HepG2 (cell line): ENCODE measurements at regions not wholly inside any gene's neighbourhood (a gene's known extent, or its start where the extent isn't known, plus 50 kb on each side); places are given as distances from the start of the nearest gene placed in this dataset.

Source experiments
- ATAC-seq: fragments of 200-7000 bp; cut with Tn5 transposase; 3 replicates; pipeline ENCODE4 v1.9.1; 2020; ENCODE audit warnings: mild to moderate bottlenecking, moderate library complexity
- BruUV-seq: library from RNA; stranded (reverse); fragments of 400-500 nt; replicated peaks from 2 replicates; lab custom pipeline; 2021; lab: Mats Ljungman, UMichigan
- CTCF ChIA-PET: fragments of 300-600 bp; formaldehyde crosslinking; extraction: SDS; loops from one replicate; lab custom pipeline; 2021; ENCODE audit warnings: low total read pairs, inconsistent platforms, low intra/inter-chr PET ratio; lab: Yijun Ruan, JAX
- POLR2A ChIA-PET: fragments of 350-600 bp; sonication (Branson Sonifier 250); formaldehyde crosslinking; loops from one replicate; lab custom pipeline; 2020; ENCODE audit warnings: antibody characterized with exemption, inconsistent platforms; lab: Yijun Ruan, JAX
- DNase-seq: peaks from one replicate; pipeline ENCODE4 v3.0.0-alpha.2; 2015; ENCODE audit warnings: low spot score
- FAIRE-seq: peaks from 3 replicates; lab custom pipeline; 2011; peaks lifted over from hg19 to GRCh38; lab: Jason Lieb, UNC
- H2AFZ ChIP-seq: one replicate; pipeline ENCODE4 v1.6.1; 2011; ENCODE audit warnings: low read length, inconsistent platforms
- H3K27ac ChIP-seq: fragments of 300-600 bp; 3 replicates; pipeline ENCODE4 v1.8.0; 2011; ENCODE audit warnings: mixed run types, mild to moderate bottlenecking, mixed read lengths, low read length, inconsistent platforms; ENCODE audit not compliant: insufficient read depth; ENCODE audit errors: extremely low read length
- H3K27me3 ChIP-seq, 2 experiments: fragments of 200-600 bp in 1 of 2; 2 replicates in 1 of 2; 3 replicates in 1 of 2; pipeline versions ENCODE4 v1.6.0 to v1.8.0; 2011; ENCODE audit warnings: low read length in 2 of 2, mild to moderate bottlenecking in 2 of 2, moderate library complexity in 2 of 2, inconsistent platforms in 1 of 2; ENCODE audit not compliant: insufficient read depth in 2 of 2, control insufficient read depth in 1 of 2
- H3K36me3 ChIP-seq, 2 experiments: fragments of 200-600 bp in 1 of 2; replicated peaks in 1 of 2; 2 replicates in 1 of 2; 3 replicates in 1 of 2; pipeline versions ENCODE4 v1.5.1 to v1.8.0; 2011; ENCODE audit warnings: low read length in 2 of 2, inconsistent platforms in 1 of 2; ENCODE audit not compliant: insufficient read depth in 2 of 2, control insufficient read depth in 1 of 2
- H3K4me1 ChIP-seq: 2 replicates; pipeline ENCODE4 v1.5.1; 2012; ENCODE audit warnings: low read length, inconsistent platforms; ENCODE audit not compliant: insufficient read depth
- H3K4me2 ChIP-seq: 2 replicates; pipeline ENCODE4 v1.6.0; 2011; ENCODE audit warnings: low read depth, low read length, inconsistent platforms
- H3K4me3 ChIP-seq, 3 experiments: fragments of 200-600 bp in 1 of 3; sonication (generic), shearing (Covaris generic) in 1 of 3; replicated peaks in 1 of 3; 2 replicates each; pipeline ENCODE4 v1.5.1; 2011 to 2016; ENCODE audit warnings: low read length in 3 of 3, inconsistent platforms in 2 of 3, low read depth in 2 of 3, mild to moderate bottlenecking in 2 of 3, control low read depth in 1 of 3, mixed read lengths in 1 of 3; ENCODE audit not compliant: insufficient read depth in 1 of 3
- H3K79me2 ChIP-seq: one replicate; pipeline ENCODE4 v1.6.1; 2011; ENCODE audit warnings: low read length, inconsistent platforms; ENCODE audit not compliant: insufficient read depth
- H3K9ac ChIP-seq: 2 replicates; pipeline ENCODE4 v1.6.0; 2011; ENCODE audit warnings: mild to moderate bottlenecking, low read depth, low read length, inconsistent platforms; ENCODE audit not compliant: insufficient read depth
- H3K9me3 ChIP-seq: 2 replicates; pipeline ENCODE4 v1.5.1; 2012; ENCODE audit warnings: mild to moderate bottlenecking, low read length
- H4K20me1 ChIP-seq: 2 replicates; pipeline ENCODE4 v1.6.0; 2011; ENCODE audit warnings: inconsistent platforms, mild to moderate bottlenecking, low read length, moderate library complexity; ENCODE audit not compliant: insufficient read depth
- ADNP ChIP-seq: sonication (generic); formaldehyde crosslinking; IDR thresholded peaks from 2 replicates; pipeline ENCODE4 v1.4.0; 2020; ENCODE audit warnings: missing genetic modification reagents
- DNMT1 ChIP-seq: sonication (generic); formaldehyde crosslinking; IDR thresholded peaks from 2 replicates; pipeline ENCODE4 v1.5.1; 2020; ENCODE audit warnings: mild to moderate bottlenecking, missing genetic modification reagents
- GLMP ChIP-seq: sonication (generic); formaldehyde crosslinking; IDR thresholded peaks from 2 replicates; pipeline ENCODE4 v1.9.0; 2021; ENCODE audit warnings: missing genetic modification reagents, mild to moderate bottlenecking, borderline replicate concordance
- MED13 ChIP-seq: sonication (generic); formaldehyde crosslinking; IDR thresholded peaks from 2 replicates; pipeline ENCODE4 v1.5.0; 2020; ENCODE audit warnings: missing genetic modification reagents
- SAFB2 ChIP-seq: sonication (generic); formaldehyde crosslinking; IDR thresholded peaks from 2 replicates; pipeline ENCODE4 v1.5.1; 2020; ENCODE audit warnings: missing genetic modification reagents, low read depth, mild to moderate bottlenecking, borderline replicate concordance
- SRSF9 ChIP-seq: fragments of 200-400 bp; formaldehyde crosslinking; IDR thresholded peaks from 2 replicates; pipeline ENCODE4 v1.6.1; 2018; ENCODE audit warnings: borderline replicate concordance, mild to moderate bottlenecking, low read depth, low read length; ENCODE audit not compliant: insufficient read depth, poor library complexity, severe bottlenecking
- THYN1 ChIP-seq: sonication (generic); formaldehyde crosslinking; IDR thresholded peaks from 2 replicates; pipeline ENCODE4 v1.8.1; 2023; ENCODE audit warnings: low read depth, mild to moderate bottlenecking, moderate library complexity, missing genetic modification reagents, borderline replicate concordance
- USF2 ChIP-seq, 2 experiments: sonication (generic) in 1 of 2; formaldehyde crosslinking in 1 of 2; IDR thresholded peaks; 2 replicates each; pipeline versions ENCODE4 v1.5.1 to v1.6.1; 2011 to 2020; ENCODE audit warnings: borderline replicate concordance in 1 of 2, low read depth in 1 of 2, low read length in 1 of 2, mild to moderate bottlenecking in 1 of 2, missing genetic modification reagents in 1 of 2, moderate library complexity in 1 of 2
- ZNF207 ChIP-seq: fragments of 450-650 bp; IDR thresholded peaks from 2 replicates; pipeline ENCODE4 v1.6.1; 2016; ENCODE audit warnings: antibody characterized with exemption, borderline replicate concordance
- ZNF333 ChIP-seq: sonication (generic); formaldehyde crosslinking; IDR thresholded peaks from 2 replicates; pipeline ENCODE4 v1.4.0; 2020; ENCODE audit warnings: mild to moderate bottlenecking, missing genetic modification reagents, borderline replicate concordance
- ZNF441 ChIP-seq: sonication (generic); formaldehyde crosslinking; IDR thresholded peaks from 2 replicates; pipeline ENCODE4 v1.7.0; 2021; ENCODE audit warnings: missing genetic modification reagents, borderline replicate concordance
- WGBS: methylation state at CpG from one replicate; pipeline ENCODE4 v1.1.6; 2017; ENCODE audit warnings: low lambda C conversion rate; 5-methylcytosine and 5-hydroxymethylcytosine counted together
- in situ Hi-C: cut with HindIII; loops from 2 replicates; pipeline ENCODE4 v1.10.0; 2017; ENCODE audit warnings: low pct_unique_long_range_greater_than_20kb; ENCODE audit not compliant: extremely low pct_ligation_motif_present
- intact Hi-C: fragments of 100-400 bp; cut with micrococcal nuclease; formaldehyde crosslinking; loops from one replicate; pipeline ENCODE4 v1.10.0; 2022; ENCODE audit not compliant: unreplicated experiment

GRCh38 chr12:58044966-58045365, 103.6 kb downstream of the ATP23 start (continued):
- TF ChIP-seq USF2 (IDR thresholded peaks at IDR 0.05; ENCODE audit: low read depth, low read length) (no peak), USF2 (CRISPR knock-in tag; IDR thresholded peaks at IDR 0.05; ENCODE audit: borderline replicate concordance) (no peak), MED13 (no peak)

GRCh38 chr12:58046271-58046670, 104.9 kb downstream of the ATP23 start:
- intact Hi-C loops, result no loop called here
- no peak for ATAC-seq
- no peak for DNase-seq
- Histone ChIP-seq H4K20me1 (no peaks in the 10 kb centered on the region), H3K27me3 (no peaks in the 10 kb centered on the region), H3K27ac (no peak overlapping the region), H3K36me3 (no peaks in the 10 kb centered on the region), H3K4me3 (no peak overlapping the region), H3K9me3 (no peaks in the 10 kb centered on the region), H3K9ac (no peak overlapping the region), H2AFZ (no peak overlapping the region), H3K4me1 (no peaks in the 10 kb centered on the region), H3K4me2 (no peak overlapping the region), H3K79me2 (no peaks in the 10 kb centered on the region)
- TF ChIP-seq GLMP (CRISPR knock-in tag), result no peak
- TF ChIP-seq THYN1 (CRISPR knock-in tag), result no peak
- TF ChIP-seq SRSF9, result no peak
- TF ChIP-seq ZNF333 (CRISPR knock-in tag), result no peak
- no peak for TF ChIP-seq ADNP
- no peak for TF ChIP-seq SAFB2 (CRISPR knock-in tag)
- TF ChIP-seq DNMT1 (CRISPR knock-in tag), result no peak
- TF ChIP-seq ZNF207, result no peak
- no peak for TF ChIP-seq ZNF441 (CRISPR knock-in tag)
- ChIA-PET CTCF (no interaction called here), POLR2A (no interaction called here)
- FAIRE-seq, result no peak
- BruUV-seq, result no TSS peak
- in situ Hi-C loops, result no loop called here
- 0% methylated on average over 1 of the region's 1 CpG for WGBS
